ENCODE measurements at regions not wholly inside any gene's neighbourhood (a gene's known extent, or its start where the extent isn't known, plus 50 kb on each side); places are given as distances from the start of the nearest gene placed in this dataset.

GRCh38 chr20:22682381-22682780 lies 98.0 kb upstream of the FOXA2 start (continued):
- no peak for TF ChIP-seq USF1 (IDR thresholded peaks at IDR 0.05; ENCODE audit: borderline replicate concordance, low read depth)
- TF ChIP-seq TEAD4 (IDR thresholded peaks at IDR 0.05; ENCODE audit: borderline replicate concordance, insufficient read depth) = no peak
- TF ChIP-seq YY1 (IDR thresholded peaks at IDR 0.05; ENCODE audit: low read depth) = no peak
- no peak for TF ChIP-seq RAD21 (IDR thresholded peaks at IDR 0.05; ENCODE audit: low read length)
- TF ChIP-seq CTCF (IDR thresholded peaks at IDR 0.05) = no peak
- no peak for TF ChIP-seq TAF1 (IDR thresholded peaks at IDR 0.05; ENCODE audit: borderline replicate concordance, low read depth, low read length)

- H4K20me1 ChIP-seq (ENCODE audit: insufficient read depth) = no peaks in the 10 kb centered on the region
- H3F3A ChIP-seq (replicated peaks; ENCODE audit: insufficient read depth) = no peaks in the 10 kb centered on the region
- ChIA-PET POLR2A (no interaction called here), CTCF (interaction anchor here (0.6 to 6.4 kb wide), 8 partner anchors 8 to 415 kb away, joined by 3 to 51 read pairs (median 5); no protein-coding TSS in a partner anchor)
- no peaks in the 10 kb centered on the region for H3K36me3 ChIP-seq (replicated peaks in 1 of 2; ENCODE audit: control insufficient read depth in 1 of 2, insufficient read depth in 2 of 2, low read length in 1 of 2)
- DNase-seq = peak; percentile 58
- H3K9me3 ChIP-seq = no peaks in the 10 kb centered on the region
- no peak overlapping the region for H3K4me2 ChIP-seq
- H3K4me3 ChIP-seq (ENCODE audit: low read depth in 2 of 2, low read length in 1 of 2) = no peak overlapping the region; a peak in 1 of 4 replicates
- no peaks in the 10 kb centered on the region for H3K4me1 ChIP-seq (ENCODE audit: control insufficient read depth in 1 of 2, insufficient read depth in 2 of 2, low read depth in 1 of 2, low read length in 1 of 2)
- no peak overlapping the region for H3K27ac ChIP-seq (ENCODE audit: low read depth in 2 of 2, low read length in 1 of 2)
- peaks cover 38% of the 10 kb centered on the region; the same call in 1 of the 2 replicates for H3K27me3 ChIP-seq (ENCODE audit: insufficient read depth)
- H2AFZ ChIP-seq (ENCODE audit: low read depth) = no peak overlapping the region
- WGBS (ENCODE audit: low lambda C conversion rate) = 21% methylated on average over 11 of the region's 12 CpGs
- no peaks in the 10 kb centered on the region for H3K9me2 ChIP-seq
- no peak for TF ChIP-seq USF2 (IDR thresholded peaks at IDR 0.05; ENCODE audit: borderline replicate concordance, low read depth, low read length)
- no peak for TF ChIP-seq ELF1 (IDR thresholded peaks at IDR 0.05)
- peak; percentile 83 for TF ChIP-seq RAD21 (IDR thresholded peaks at IDR 0.05; ENCODE audit: low read length)
- TF ChIP-seq TCF12 (IDR thresholded peaks at IDR 0.05) = no peak
- TF ChIP-seq SMC3 (IDR thresholded peaks at IDR 0.05; ENCODE audit: low read depth, low read length) = peak; percentile 76
- no peak for TF ChIP-seq FOXM1 (IDR thresholded peaks at IDR 0.05; ENCODE audit: low read depth)
- TF ChIP-seq GABPA (IDR thresholded peaks at IDR 0.05; ENCODE audit: low read depth) = no peak
- TF ChIP-seq CTCF (IDR thresholded peaks at IDR 0.05) = peak; percentile 83
- TF ChIP-seq NFIC (IDR thresholded peaks at IDR 0.05; ENCODE audit: borderline replicate concordance) = no peak
- no peak for TF ChIP-seq CHD2 (IDR thresholded peaks at IDR 0.05; ENCODE audit: low read length, partially characterized antibody)
- no peak for TF ChIP-seq TEAD4 (IDR thresholded peaks at IDR 0.05; ENCODE audit: borderline replicate concordance, insufficient read depth)
- no peak for TF ChIP-seq USF1 (IDR thresholded peaks at IDR 0.05; ENCODE audit: borderline replicate concordance, low read depth)
- H3K9ac ChIP-seq = no peak overlapping the region
- H3K79me2 ChIP-seq (ENCODE audit: insufficient read depth) = no peaks in the 10 kb centered on the region
Observed at GRCh38 chr20:22684072-22684762, 99.8 kb upstream of the FOXA2 start.

Measured in SK-N-SH (cell line).